OCI-M2 (cell line): ENCODE measurements at regions not wholly inside any gene's neighbourhood (a gene's known extent, or its start where the extent isn't known, plus 50 kb on each side); places are given as distances from the start of the nearest gene placed in this dataset.
"Not testable (repeated sequence)": the region's sequence is repeated elsewhere in the genome, so short reads cannot be mapped to it uniquely, and the experiment has no call there.

Experiments used
- DNase-seq: peaks from one replicate; lab custom pipeline; 2025; ENCODE audit not compliant: unreplicated experiment; lab: John Stamatoyannopoulos, UW

- no peak for DNase-seq
Observed at GRCh38 chr2:133970641-133971040, 283.2 kb upstream of the MGAT5 start.

- no peak for DNase-seq
Observed at GRCh38 chr2:133972297-133972696, 281.6 kb upstream of the MGAT5 start.

GRCh38 chr2:133972786-133973185 lies 281.1 kb upstream of the MGAT5 start:
- DNase-seq: no peak

DNA sequence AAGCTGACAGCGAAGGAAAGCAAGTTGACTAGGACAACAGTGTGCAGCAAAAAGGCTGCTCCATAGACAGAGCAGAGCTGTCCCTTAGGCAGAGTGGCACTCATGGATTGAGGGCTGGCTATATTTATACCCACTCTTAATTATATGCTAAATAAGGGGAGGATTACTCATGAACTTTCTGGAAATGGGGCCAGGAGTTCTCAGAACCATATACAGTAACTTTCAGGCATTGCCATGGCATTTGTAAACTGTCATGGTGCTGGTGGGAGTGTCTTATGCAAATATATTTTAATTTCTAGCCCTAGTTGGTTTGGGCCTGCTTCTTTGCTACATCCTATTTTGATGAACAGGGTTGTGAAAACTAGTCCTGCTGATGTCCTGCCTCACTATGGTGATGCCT lies 279.5 kb upstream of the MGAT5 start:
- no peak for DNase-seq

DNA sequence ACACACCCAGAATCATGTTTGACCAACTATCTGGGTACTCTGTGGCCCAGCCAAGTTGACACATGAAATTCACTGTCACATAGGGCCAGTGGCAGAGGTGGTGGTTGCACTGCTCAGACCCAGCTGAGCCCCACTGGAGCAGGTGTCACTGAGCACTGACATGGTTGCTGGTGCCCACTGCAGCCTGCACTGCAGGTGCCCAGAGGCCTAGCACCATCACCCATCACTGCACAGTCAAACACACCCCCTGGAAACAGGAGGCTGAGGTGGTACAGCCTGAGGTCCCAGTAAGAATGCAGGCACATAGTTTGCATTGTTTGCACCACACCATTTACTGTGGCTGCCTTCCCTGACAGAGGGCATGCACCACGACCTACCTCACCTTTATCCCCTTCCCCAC lies 278.7 kb upstream of the MGAT5 start:
- DNase-seq: no peak

DNA sequence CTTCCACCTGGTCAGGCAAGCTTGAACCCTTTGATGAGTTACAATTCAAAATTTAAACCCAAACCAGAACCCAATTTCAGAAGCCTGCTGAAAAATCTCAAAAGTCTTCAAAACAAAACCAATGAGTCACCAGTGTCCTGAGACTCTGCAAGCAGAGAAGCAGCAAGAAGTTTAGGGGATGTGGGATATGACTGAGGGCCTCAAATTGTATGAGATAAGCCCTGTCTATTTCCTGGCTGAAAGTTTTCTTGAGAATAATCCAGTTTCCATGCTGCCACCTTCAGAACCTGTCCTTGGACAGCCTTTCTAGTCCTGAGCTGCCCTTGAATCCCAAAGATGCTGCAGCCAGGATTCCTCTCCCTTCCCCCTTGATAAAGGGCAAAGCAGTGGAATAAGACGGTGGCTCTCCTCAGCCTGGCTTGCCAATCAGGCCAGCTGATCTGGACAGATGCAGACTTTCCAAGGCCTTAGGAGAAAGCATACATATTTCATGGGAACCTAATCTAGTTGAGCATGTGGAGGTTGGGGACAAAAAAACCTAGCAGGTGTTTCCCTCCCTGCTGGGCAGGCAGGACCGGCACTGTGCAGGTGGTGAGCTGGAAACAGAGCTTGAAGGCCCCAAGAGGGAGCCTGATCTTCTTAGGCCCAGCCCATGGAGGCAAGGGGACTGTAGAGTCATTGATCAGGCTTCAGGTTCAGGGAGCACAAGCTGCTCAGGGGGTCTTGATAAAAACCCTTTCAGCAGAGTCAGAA lies 278.0 kb upstream of the MGAT5 start:
- DNase-seq: no peak

GRCh38 chr2:133976659-133977058 lies 277.2 kb upstream of the MGAT5 start:
- DNase-seq: no peak

DNA sequence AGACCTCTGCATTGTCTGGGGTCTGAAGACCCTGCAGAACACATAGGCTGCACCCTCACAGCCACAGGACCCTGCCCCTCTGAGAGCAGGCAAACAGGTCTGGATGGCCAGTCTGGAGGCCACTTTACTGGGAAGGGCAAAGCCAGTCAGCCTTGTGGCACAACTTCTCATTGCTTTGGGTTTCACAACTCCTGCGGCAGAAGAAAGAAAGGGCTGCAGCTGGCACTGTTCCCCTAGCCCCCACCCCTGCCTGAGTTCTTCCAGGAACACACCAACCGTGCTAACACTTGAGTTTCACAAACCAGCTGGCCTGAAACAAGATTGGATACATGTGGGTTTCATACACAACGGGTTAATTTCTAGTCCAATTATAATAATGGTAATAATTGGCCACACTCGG lies 276.5 kb upstream of the MGAT5 start:
- DNase-seq: no peak

DNA sequence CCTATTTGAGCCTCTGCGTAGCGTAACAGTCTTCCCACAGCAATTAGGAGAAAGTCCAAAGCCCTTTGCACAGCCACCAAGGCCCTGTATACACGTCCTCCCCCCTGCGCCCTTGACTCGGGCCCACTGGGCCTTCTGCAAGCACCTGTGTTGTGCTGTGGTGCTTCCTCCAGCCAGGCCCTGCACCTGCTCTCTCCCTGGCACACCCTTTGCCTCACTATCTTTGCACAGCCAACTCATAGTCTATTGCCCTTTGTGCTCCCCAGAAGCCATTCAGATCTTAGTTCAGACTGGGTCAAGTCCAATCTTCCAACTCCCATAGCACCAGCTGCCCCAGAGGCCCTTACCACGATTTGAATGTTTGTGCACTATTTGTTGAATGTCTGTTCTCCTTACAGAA lies 271.6 kb upstream of the MGAT5 start:
- no peak for DNase-seq

DNA sequence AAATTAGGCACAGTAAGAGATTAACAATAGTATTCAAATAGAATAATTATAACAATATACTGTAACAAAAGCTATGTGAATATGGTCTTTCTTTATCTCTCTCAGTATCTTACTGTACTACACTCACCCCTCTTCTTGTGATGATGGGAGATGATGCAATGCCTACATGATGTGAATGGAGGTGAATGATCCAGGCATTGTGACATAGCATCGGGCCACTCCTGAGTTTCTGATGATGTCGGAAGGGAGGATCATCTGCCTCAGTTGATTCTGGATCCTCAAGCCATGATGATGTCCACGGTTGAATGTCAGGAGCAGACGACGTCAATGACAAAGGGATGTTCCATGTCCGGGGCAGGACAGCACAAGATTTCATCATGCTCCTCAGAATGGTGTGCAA lies 268.3 kb upstream of the MGAT5 start:
- DNase-seq: no peak

DNA sequence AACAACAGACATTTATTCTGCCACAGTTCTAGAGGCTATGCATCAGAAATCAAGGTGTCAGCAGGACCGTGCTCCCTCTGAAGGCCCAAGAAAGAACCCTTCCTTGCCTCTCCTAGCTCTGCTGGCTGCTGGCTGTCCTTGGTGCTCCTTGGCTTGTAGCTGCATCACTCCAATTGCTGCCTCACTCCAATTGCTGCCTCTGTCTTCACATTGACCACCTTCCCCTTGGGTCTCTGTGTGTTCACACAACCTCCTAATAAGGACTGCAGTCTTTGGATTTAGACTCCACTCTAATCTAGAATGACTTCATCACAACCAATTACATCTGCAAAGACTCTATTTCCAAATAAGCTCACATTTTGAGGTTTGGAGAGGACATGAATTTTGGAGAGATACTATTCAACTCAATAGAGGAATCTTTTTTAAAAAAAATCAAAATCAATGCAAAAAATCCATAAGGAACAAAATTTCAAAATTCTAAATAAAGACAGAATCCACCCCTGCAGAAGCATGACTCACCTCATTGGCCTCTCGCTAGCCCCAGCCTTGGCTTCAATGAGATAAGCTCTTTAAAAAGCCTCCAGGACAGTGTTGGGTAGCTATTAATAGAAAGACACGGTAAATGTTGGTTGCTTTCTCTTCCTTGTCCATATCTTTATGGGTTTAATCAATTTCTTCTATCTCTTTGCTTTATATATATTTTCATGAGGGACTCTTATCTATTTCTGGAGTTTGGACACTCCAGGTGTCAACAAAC lies 267.6 kb upstream of the MGAT5 start:
- no peak for DNase-seq

- DNase-seq: no peak
Observed at GRCh38 chr2:133986881-133987795, 266.7 kb upstream of the MGAT5 start.

GRCh38 chr2:133988316-133988891 lies 265.5 kb upstream of the MGAT5 start:
- DNase-seq: no peak

GRCh38 chr2:133991606-133992168 lies 262.2 kb upstream of the MGAT5 start:
- DNase-seq: no peak

DNA sequence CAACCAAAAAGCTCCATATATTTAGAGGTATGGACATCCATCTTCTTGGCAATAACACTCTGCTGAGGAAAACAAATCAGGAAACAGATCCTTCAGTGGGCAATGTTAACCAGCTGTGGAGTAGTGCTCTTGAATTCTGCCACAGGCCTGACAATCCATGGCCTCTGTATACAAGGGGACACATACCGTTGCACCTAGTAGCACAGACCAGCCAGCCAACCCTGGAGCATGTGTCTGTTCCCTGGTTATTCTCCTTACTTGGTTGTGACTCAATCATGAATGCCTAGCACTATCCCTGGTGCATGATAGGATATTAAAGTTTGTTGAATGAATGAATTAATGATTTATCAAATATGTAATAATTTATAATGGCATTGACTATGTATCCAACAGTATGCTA lies 261.4 kb upstream of the MGAT5 start:
- DNase-seq: no peak

- no peak for DNase-seq
Observed at GRCh38 chr2:133993160-133993559, 260.7 kb upstream of the MGAT5 start.

GRCh38 chr2:133998726-133999125 lies 255.1 kb upstream of the MGAT5 start:
- DNase-seq: not testable (repeated sequence)

GRCh38 chr2:134002391-134002790 lies 251.5 kb upstream of the MGAT5 start:
- no peak for DNase-seq

- DNase-seq: no peak
Observed at GRCh38 chr2:134002921-134003320, 251.0 kb upstream of the MGAT5 start.

- DNase-seq: no peak
Observed at GRCh38 chr2:134004467-134004866, 249.4 kb upstream of the MGAT5 start.

DNA sequence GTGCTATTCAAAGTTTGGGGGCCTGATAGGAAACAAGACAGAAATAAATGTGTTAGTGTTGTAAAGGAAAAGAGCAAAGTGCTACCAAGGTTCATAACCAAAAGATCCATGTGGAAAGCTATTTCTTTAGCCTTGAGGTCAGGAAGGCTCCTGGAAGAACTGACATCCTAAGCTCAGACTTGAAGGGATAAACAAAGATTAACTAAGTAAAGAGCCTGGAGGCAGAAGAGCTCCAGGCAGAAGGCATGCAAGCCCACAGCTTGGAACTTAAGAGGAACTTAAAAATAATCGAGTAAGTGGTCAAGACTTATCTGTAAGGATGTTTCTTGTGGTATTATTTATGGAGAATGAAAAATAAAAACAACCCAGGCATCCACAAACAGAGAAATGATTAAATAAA lies 245.0 kb upstream of the MGAT5 start:
- DNase-seq: no peak
